Kidney tubule cell (primary cell): ENCODE measurements at regions not wholly inside any gene's neighbourhood (a gene's known extent, or its start where the extent isn't known, plus 50 kb on each side); places are given as distances from the start of the nearest gene placed in this dataset.
"Not testable (repeated sequence)": the region's sequence is repeated elsewhere in the genome, so short reads cannot be mapped to it uniquely, and the experiment has no call there.

ENCODE experiments used
- DNase-seq: peaks from one replicate; pipeline ENCODE4 v3.0.0-alpha.2; 2018; ENCODE audit warnings: low spot score

GRCh38 chr17:73851091-73851490, 206.8 kb upstream of the SDK2 start:
- DNase-seq = no peak

GRCh38 chr17:73851921-73852320, 207.7 kb upstream of the SDK2 start:
- DNase-seq = no peak

- DNase-seq = no peak
Observed at GRCh38 chr17:73855720-73856333, 211.6 kb upstream of the SDK2 start.

- DNase-seq = no peak
Observed at GRCh38 chr17:73856556-73856955, 212.3 kb upstream of the SDK2 start.

GRCh38 chr17:73859439-73860008, 215.3 kb upstream of the SDK2 start:
- not testable (repeated sequence) for DNase-seq

GRCh38 chr17:73861543-73861942, 217.3 kb upstream of the SDK2 start:
- DNase-seq = no peak

- no peak for DNase-seq
Observed at GRCh38 chr17:73863761-73864535, 219.7 kb upstream of the SDK2 start.

GRCh38 chr17:73865831-73866230, 221.6 kb upstream of the SDK2 start:
- no peak for DNase-seq

- no peak for DNase-seq
Observed at GRCh38 chr17:73867056-73867455, 222.8 kb upstream of the SDK2 start.

- no peak for DNase-seq
Observed at GRCh38 chr17:73870068-73870467, 225.8 kb upstream of the SDK2 start.

- no peak for DNase-seq
Observed at GRCh38 chr17:73870473-73870872, 226.2 kb upstream of the SDK2 start.

- no peak for DNase-seq
Observed at GRCh38 chr17:73872816-73873215, 228.6 kb upstream of the SDK2 start.

GRCh38 chr17:73874008-73874720, 229.9 kb upstream of the SDK2 start:
- DNase-seq = peak; percentile 19

- no peak for DNase-seq
Observed at GRCh38 chr17:73875346-73875745, 231.1 kb upstream of the SDK2 start.

GRCh38 chr17:73877962-73878361, 233.7 kb upstream of the SDK2 start:
- DNase-seq = no peak

GRCh38 chr17:73878923-73879322, 234.7 kb upstream of the SDK2 start:
- DNase-seq = no peak

- DNase-seq = no peak
Observed at GRCh38 chr17:73879987-73880386, 235.7 kb upstream of the SDK2 start.

- DNase-seq = no peak
Observed at GRCh38 chr17:73882590-73882989, 238.3 kb upstream of the SDK2 start.

GRCh38 chr17:73883175-73883574, 238.9 kb upstream of the SDK2 start:
- DNase-seq = no peak

- DNase-seq = no peak
Observed at GRCh38 chr17:73887739-73888138, 243.5 kb upstream of the SDK2 start.

- no peak for DNase-seq
Observed at GRCh38 chr17:73888862-73889261, 244.6 kb upstream of the SDK2 start.

GRCh38 chr17:73889439-73889838, 245.2 kb upstream of the SDK2 start:
- DNase-seq = no peak
